H1 (cell line): ENCODE measurements at regions not wholly inside any gene's neighbourhood (a gene's known extent, or its start where the extent isn't known, plus 50 kb on each side); places are given as distances from the start of the nearest gene placed in this dataset.

Experiments
- CTCF ChIA-PET: fragments of 300-600 bp; sonication (Branson Sonifier 250); formaldehyde crosslinking; loops from one replicate; lab custom pipeline; 2021; ENCODE audit not compliant: partially characterized antibody; lab: Charles Lee
- POLR2A ChIA-PET: fragments of 300-600 bp; sonication (Branson Sonifier 250); formaldehyde crosslinking; loops from one replicate; lab custom pipeline; 2021; ENCODE audit warnings: inconsistent platforms; ENCODE audit not compliant: partially characterized antibody; lab: Charles Lee
- DNase-seq, 2 experiments: peaks; one replicate each; pipeline versions ENCODE4 v3.0.0 to v3.0.0-alpha.2; 2010 to 2022; ENCODE audit warnings: low spot score in 2 of 2, low read depth in 1 of 2, mixed read lengths in 1 of 2
- FAIRE-seq: peaks from 2 replicates; lab custom pipeline; 2011; peaks lifted over from hg19 to GRCh38; lab: Jason Lieb, UNC
- H2AFZ ChIP-seq: 2 replicates; pipeline ENCODE4 v1.8.1; 2012; ENCODE audit warnings: low read length, inconsistent platforms
- H2AK5ac ChIP-seq: 2 replicates; pipeline ENCODE4 v1.6.1; 2013; ENCODE audit warnings: low read depth, low read length
- H2BK120ac ChIP-seq: replicated peaks from 2 replicates; pipeline ENCODE3; 2013; ENCODE audit warnings: low read depth, low read length, inconsistent platforms
- H2BK12ac ChIP-seq: 2 replicates; pipeline ENCODE4 v1.6.1; 2013; ENCODE audit warnings: low read depth, low read length
- H2BK15ac ChIP-seq: 2 replicates; pipeline ENCODE4 v1.6.1; 2013; ENCODE audit warnings: low read length
- H2BK20ac ChIP-seq: 2 replicates; pipeline ENCODE4 v1.6.1; 2013; ENCODE audit warnings: low read length
- H2BK5ac ChIP-seq: 2 replicates; pipeline ENCODE4 v1.6.1; 2013; ENCODE audit warnings: low read depth, low read length
- H3K14ac ChIP-seq: 2 replicates; pipeline ENCODE4 v1.6.1; 2013; ENCODE audit warnings: inconsistent platforms; ENCODE audit not compliant: insufficient read length
- H3K18ac ChIP-seq: 2 replicates; pipeline ENCODE4 v1.6.1; 2013; ENCODE audit warnings: low read length; ENCODE audit errors: extremely low read depth
- H3K23ac ChIP-seq: 2 replicates; pipeline ENCODE4 v1.6.1; 2013; ENCODE audit warnings: inconsistent platforms; ENCODE audit not compliant: insufficient read length
- H3K23me2 ChIP-seq: 2 replicates; pipeline ENCODE4 v1.6.1; 2013; ENCODE audit warnings: low read depth, low read length
- H3K27ac ChIP-seq: 2 replicates; pipeline ENCODE4 v1.6.1; 2011; ENCODE audit warnings: low read depth, low read length, inconsistent platforms
- H3K27me3 ChIP-seq, 4 experiments: replicated peaks in 1 of 4; 1 replicate in 1 of 4; 2 replicates in 3 of 4; pipeline versions ENCODE4 v1.6.1 to v1.8.1; 2011 to 2013; ENCODE audit warnings: low read length in 3 of 4, mild to moderate bottlenecking in 3 of 4, inconsistent platforms in 2 of 4, mixed read lengths in 2 of 4, moderate library complexity in 1 of 4; ENCODE audit not compliant: control insufficient read depth in 3 of 4, insufficient read depth in 3 of 4; ENCODE audit errors: extremely low read depth in 1 of 4
- H3K36me3 ChIP-seq, 4 experiments: 2 replicates each; pipeline versions ENCODE4 v1.6.1 to v1.8.1; 2011 to 2013; ENCODE audit warnings: mild to moderate bottlenecking in 4 of 4, low read length in 3 of 4, moderate library complexity in 2 of 4, control low read depth in 1 of 4, inconsistent platforms in 1 of 4; ENCODE audit not compliant: insufficient read depth in 4 of 4, control insufficient read depth in 2 of 4
- H3K4ac ChIP-seq: replicated peaks from 2 replicates; pipeline ENCODE3; 2013; ENCODE audit warnings: low read length, low read depth, mixed read lengths, inconsistent platforms; ENCODE audit not compliant: insufficient read length
- H3K4me1 ChIP-seq, 4 experiments: replicated peaks in 1 of 4; 1 replicate in 1 of 4; 2 replicates in 3 of 4; pipeline versions ENCODE4 v1.6.1 to v1.8.1; 2011 to 2013; ENCODE audit warnings: low read length in 3 of 4, inconsistent platforms in 2 of 4, mixed read lengths in 1 of 4; ENCODE audit not compliant: insufficient read depth in 4 of 4, control insufficient read depth in 3 of 4
- H3K4me2 ChIP-seq, 2 experiments: 2 replicates each; pipeline versions ENCODE4 v1.6.1 to v1.8.1; 2011 to 2013; ENCODE audit warnings: low read depth in 2 of 2, low read length in 2 of 2, control low read depth in 1 of 2, inconsistent platforms in 1 of 2, mild to moderate bottlenecking in 1 of 2; ENCODE audit not compliant: insufficient read depth in 1 of 2
- H3K4me3 ChIP-seq, 4 experiments: fragments of 200-600, 300-600 bp in 1 of 4; sonication (generic), shearing (Covaris generic), sonication (Bioruptor Twin) in 1 of 4; 2 replicates each; pipeline versions ENCODE4 v1.5.1 to v1.8.1; 2011 to 2016; ENCODE audit warnings: low read length in 4 of 4, low read depth in 3 of 4, control low read depth in 2 of 4, inconsistent platforms in 2 of 4, mild to moderate bottlenecking in 2 of 4, mixed read lengths in 1 of 4, moderate library complexity in 1 of 4; ENCODE audit not compliant: insufficient read depth in 2 of 4; ENCODE audit errors: extremely low read depth in 1 of 4
- H3K56ac ChIP-seq: replicated peaks from 2 replicates; pipeline ENCODE3; 2013; ENCODE audit warnings: low read depth, mild to moderate bottlenecking, mixed read lengths, low read length, inconsistent platforms; ENCODE audit not compliant: insufficient read length
- H3K79me1 ChIP-seq: 2 replicates; pipeline ENCODE4 v1.6.1; 2013; ENCODE audit warnings: low read depth, low read length, control low read depth
- H3K79me2 ChIP-seq, 2 experiments: 2 replicates each; pipeline versions ENCODE4 v1.6.1 to v1.8.1; 2012 to 2013; ENCODE audit warnings: low read length in 2 of 2, mild to moderate bottlenecking in 2 of 2, inconsistent platforms in 1 of 2; ENCODE audit not compliant: insufficient read depth in 2 of 2, control insufficient read depth in 1 of 2
- H3K9ac ChIP-seq, 4 experiments: replicated peaks in 1 of 4; 1 replicate in 1 of 4; 2 replicates in 3 of 4; pipeline versions ENCODE4 v1.6.1 to v1.8.1; 2011 to 2013; ENCODE audit warnings: low read depth in 3 of 4, low read length in 3 of 4, control low read depth in 2 of 4, mild to moderate bottlenecking in 2 of 4, moderate library complexity in 2 of 4, inconsistent platforms in 1 of 4; ENCODE audit errors: extremely low read depth in 1 of 4
- H3K9me3 ChIP-seq, 2 experiments: 2 replicates each; pipeline versions ENCODE4 v1.6.1 to v1.8.1; 2012 to 2013; ENCODE audit warnings: mild to moderate bottlenecking in 2 of 2, moderate library complexity in 2 of 2, control low read depth in 1 of 2, inconsistent platforms in 1 of 2, low read depth in 1 of 2, low read length in 1 of 2, mixed read lengths in 1 of 2; ENCODE audit not compliant: insufficient read depth in 2 of 2
- H4K20me1 ChIP-seq, 2 experiments: replicated peaks in 1 of 2; 2 replicates each; pipeline versions ENCODE3 to v1.8.1; 2011 to 2013; ENCODE audit warnings: inconsistent platforms in 2 of 2, low read length in 2 of 2, mild to moderate bottlenecking in 1 of 2; ENCODE audit not compliant: insufficient read depth in 2 of 2, control insufficient read depth in 1 of 2
- H4K5ac ChIP-seq: 2 replicates; pipeline ENCODE4 v1.6.1; 2013; ENCODE audit warnings: low read length, low read depth, mixed read lengths, inconsistent platforms; ENCODE audit not compliant: insufficient read length
- H4K8ac ChIP-seq: 2 replicates; pipeline ENCODE4 v1.8.0; 2013; ENCODE audit warnings: mild to moderate bottlenecking, moderate library complexity, low read length, inconsistent platforms; ENCODE audit not compliant: insufficient read depth; ENCODE audit errors: extremely low read depth
- H4K91ac ChIP-seq: replicated peaks from 2 replicates; pipeline ENCODE3; 2013; ENCODE audit warnings: low read length, mixed read lengths, inconsistent platforms; ENCODE audit not compliant: insufficient read length
- EGR1 ChIP-seq: IDR thresholded peaks from 2 replicates; pipeline ENCODE4 v1.6.1; 2011; ENCODE audit warnings: low read depth, low read length, borderline replicate concordance
- EP300 ChIP-seq, 2 experiments: IDR thresholded peaks; 1 replicate in 1 of 2; 2 replicates in 1 of 2; pipeline ENCODE4 v1.6.1; 2011 to 2012; ENCODE audit warnings: low read depth in 2 of 2, low read length in 2 of 2, mild to moderate bottlenecking in 2 of 2, borderline replicate concordance in 1 of 2, inconsistent platforms in 1 of 2, moderate library complexity in 1 of 2
- RNF2 ChIP-seq: fragments of 200-900, 300-1000 bp; sonication (generic); IDR thresholded peaks from 2 replicates; pipeline ENCODE4 v1.7.1; 2016; ENCODE audit warnings: borderline replicate concordance, low read depth, mild to moderate bottlenecking, antibody characterized with exemption, low read length; ENCODE audit not compliant: poor library complexity, severe bottlenecking; ENCODE audit errors: missing control alignments
- SIRT6 ChIP-seq: IDR thresholded peaks from one replicate; pipeline ENCODE4 v1.7.1; 2012; ENCODE audit warnings: low read length, inconsistent platforms
- SIX5 ChIP-seq: IDR thresholded peaks from 2 replicates; pipeline ENCODE4 v1.6.1; 2011; ENCODE audit warnings: mild to moderate bottlenecking, low read depth, low read length
- SP4 ChIP-seq: IDR thresholded peaks from 2 replicates; pipeline ENCODE4 v1.6.1; 2012; ENCODE audit warnings: low read length, inconsistent platforms
- ZNF274 ChIP-seq: IDR thresholded peaks from 2 replicates; pipeline ENCODE4 v1.7.0; 2012; ENCODE audit warnings: low read length, borderline replicate concordance; ENCODE audit errors: extremely low read depth
- WGBS, 2 experiments: shearing (Covaris generic) in 1 of 2; methylation state at CpG; one replicate each; pipeline versions ENCODE4 v1.1.6 to v1.1.7; 2013 to 2015; ENCODE audit warnings: low lambda C conversion rate in 2 of 2, mixed read lengths in 2 of 2, inconsistent platforms in 1 of 2, low coverage in 1 of 2, missing lambda C conversion rate in 1 of 2; ENCODE audit not compliant: insufficient replicate concordance in 2 of 2, insufficient coverage in 1 of 2, insufficient read length in 1 of 2; ENCODE audit errors: extremely low coverage in 1 of 2, missing lambda C conversion rate in 1 of 2; 5-methylcytosine and 5-hydroxymethylcytosine counted together
- TF ChIP-seq, protein P1 (sequence below): IDR thresholded peaks from 2 replicates; pipeline ENCODE4 v1.6.1; 2012; ENCODE audit warnings: low read length, inconsistent platforms
- TF ChIP-seq, protein P2 (sequence below), 3 experiments: IDR thresholded peaks; 1 replicate in 2 of 3; 2 replicates in 1 of 3; pipeline versions ENCODE4 v1.5.1 to v1.6.1; 2011; ENCODE audit warnings: low read length in 3 of 3, mild to moderate bottlenecking in 3 of 3, inconsistent platforms in 2 of 3, low read depth in 1 of 3, moderate library complexity in 1 of 3; ENCODE audit not compliant: insufficient read depth in 1 of 3; ENCODE audit errors: control extremely low read depth in 1 of 3

DNA sequence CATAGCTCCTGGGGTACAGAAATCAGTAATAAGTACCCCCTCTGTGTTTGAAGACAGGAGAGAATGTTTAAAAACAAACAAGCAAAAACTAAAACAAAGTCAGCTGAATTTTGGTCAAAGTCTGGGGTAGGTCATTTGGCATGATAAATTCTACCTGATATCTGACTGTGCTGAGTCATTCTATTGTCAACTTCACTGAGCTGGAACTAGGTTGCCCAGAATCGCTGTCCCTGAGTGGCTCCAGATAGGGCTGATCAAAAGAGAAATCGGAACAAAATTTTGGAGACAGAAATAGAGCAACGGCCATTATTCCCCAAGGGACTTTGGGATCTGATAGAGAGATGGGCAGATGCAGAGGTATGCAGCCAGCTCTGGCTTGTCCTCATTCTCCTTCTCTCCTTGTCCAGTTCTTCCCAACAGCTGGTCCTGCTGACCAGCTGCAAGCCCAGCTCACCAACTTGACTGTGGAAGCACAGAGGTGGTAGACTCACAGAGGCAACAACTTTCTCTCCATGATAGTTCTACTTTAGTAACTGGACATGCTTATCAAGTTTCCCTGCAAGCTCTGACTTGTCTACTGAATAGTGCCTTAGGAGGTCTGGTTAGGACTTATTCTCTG is 57.3 kb upstream of the MYRIP start:
- no peaks in the 10 kb centered on the region for H3K36me3 ChIP-seq
- H2BK5ac ChIP-seq: no peak overlapping the region
- ChIA-PET POLR2A (no interaction called here), CTCF (interaction anchor here (0.8 to 1.1 kb wide), 2 partner anchors 11 to 322 kb away, joined by 3 read pairs; no protein-coding TSS in a partner anchor)
- no peak overlapping the region for H3K4me2 ChIP-seq
- no peak overlapping the region for H3K4ac ChIP-seq
- no peak overlapping the region for H2BK15ac ChIP-seq
- H3K56ac ChIP-seq: no peak overlapping the region
- H3K27ac ChIP-seq: no peak overlapping the region
- H2BK20ac ChIP-seq: no peak overlapping the region
- H3K27me3 ChIP-seq: no peaks in the 10 kb centered on the region
- no peak overlapping the region for H2AFZ ChIP-seq
- H3K79me2 ChIP-seq: no peaks in the 10 kb centered on the region
- 79% methylated on average over 3 of the region's 3 CpGs; no CpG with 5 or more reads in 1 of the 2 experiments for WGBS, 2 experiments
- H4K5ac ChIP-seq: no peak overlapping the region
- no peak overlapping the region for H3K14ac ChIP-seq
- no peaks in the 10 kb centered on the region for H3K23me2 ChIP-seq
- no peaks in the 10 kb centered on the region for H3K79me1 ChIP-seq
- no peak overlapping the region for H4K91ac ChIP-seq
- H2BK12ac ChIP-seq: no peak overlapping the region
- no peak overlapping the region for H2BK120ac ChIP-seq
- DNase-seq (no peak), FAIRE-seq (no peak)
- no peak overlapping the region for H3K18ac ChIP-seq
- H4K8ac ChIP-seq: no peak overlapping the region
- H3K9me3 ChIP-seq: no peaks in the 10 kb centered on the region
- no peaks in the 10 kb centered on the region for H4K20me1 ChIP-seq
- no peak overlapping the region for H3K23ac ChIP-seq
- no peak overlapping the region for H3K4me3 ChIP-seq
- H2AK5ac ChIP-seq: no peak overlapping the region
- no peak overlapping the region for H3K9ac ChIP-seq
- H3K4me1 ChIP-seq: no peaks in the 10 kb centered on the region
- TF ChIP-seq, protein P1, sequence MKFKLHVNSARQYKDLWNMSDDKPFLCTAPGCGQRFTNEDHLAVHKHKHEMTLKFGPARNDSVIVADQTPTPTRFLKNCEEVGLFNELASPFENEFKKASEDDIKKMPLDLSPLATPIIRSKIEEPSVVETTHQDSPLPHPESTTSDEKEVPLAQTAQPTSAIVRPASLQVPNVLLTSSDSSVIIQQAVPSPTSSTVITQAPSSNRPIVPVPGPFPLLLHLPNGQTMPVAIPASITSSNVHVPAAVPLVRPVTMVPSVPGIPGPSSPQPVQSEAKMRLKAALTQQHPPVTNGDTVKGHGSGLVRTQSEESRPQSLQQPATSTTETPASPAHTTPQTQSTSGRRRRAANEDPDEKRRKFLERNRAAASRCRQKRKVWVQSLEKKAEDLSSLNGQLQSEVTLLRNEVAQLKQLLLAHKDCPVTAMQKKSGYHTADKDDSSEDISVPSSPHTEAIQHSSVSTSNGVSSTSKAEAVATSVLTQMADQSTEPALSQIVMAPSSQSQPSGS: no peak
- TF ChIP-seq SIRT6 (no peak), EGR1 (no peak), SP4 (no peak), SIX5 (no peak), RNF2 (no peak), ZNF274 (no peak), EP300 (IDR thresholded peaks at IDR 0.05; ENCODE audit: borderline replicate concordance in 1 of 2, low read depth in 2 of 2, low read length in 2 of 2) (no peak)
- TF ChIP-seq, protein P2, sequence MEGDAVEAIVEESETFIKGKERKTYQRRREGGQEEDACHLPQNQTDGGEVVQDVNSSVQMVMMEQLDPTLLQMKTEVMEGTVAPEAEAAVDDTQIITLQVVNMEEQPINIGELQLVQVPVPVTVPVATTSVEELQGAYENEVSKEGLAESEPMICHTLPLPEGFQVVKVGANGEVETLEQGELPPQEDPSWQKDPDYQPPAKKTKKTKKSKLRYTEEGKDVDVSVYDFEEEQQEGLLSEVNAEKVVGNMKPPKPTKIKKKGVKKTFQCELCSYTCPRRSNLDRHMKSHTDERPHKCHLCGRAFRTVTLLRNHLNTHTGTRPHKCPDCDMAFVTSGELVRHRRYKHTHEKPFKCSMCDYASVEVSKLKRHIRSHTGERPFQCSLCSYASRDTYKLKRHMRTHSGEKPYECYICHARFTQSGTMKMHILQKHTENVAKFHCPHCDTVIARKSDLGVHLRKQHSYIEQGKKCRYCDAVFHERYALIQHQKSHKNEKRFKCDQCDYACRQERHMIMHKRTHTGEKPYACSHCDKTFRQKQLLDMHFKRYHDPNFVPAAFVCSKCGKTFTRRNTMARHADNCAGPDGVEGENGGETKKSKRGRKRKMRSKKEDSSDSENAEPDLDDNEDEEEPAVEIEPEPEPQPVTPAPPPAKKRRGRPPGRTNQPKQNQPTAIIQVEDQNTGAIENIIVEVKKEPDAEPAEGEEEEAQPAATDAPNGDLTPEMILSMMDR (IDR thresholded peaks at IDR 0.05; ENCODE audit: control extremely low read depth in 1 of 3, insufficient read depth in 1 of 3, low read depth in 1 of 3, low read length in 3 of 3): no peak
